GM12878 (cell line): ENCODE measurements at regions not wholly inside any gene's neighbourhood (a gene's known extent, or its start where the extent isn't known, plus 50 kb on each side); places are given as distances from the start of the nearest gene placed in this dataset.

Experiments used
- ATAC-seq: fragments of 200-7000 bp; cut with Tn5 transposase; 3 replicates; pipeline ENCODE4 v1.9.1; 2020; ENCODE audit warnings: mild to moderate bottlenecking, moderate library complexity
- BruUV-seq: library from RNA; stranded (reverse); fragments of 400-500 nt; replicated peaks from 2 replicates; lab custom pipeline; 2021; lab: Mats Ljungman, UMichigan
- CTCF ChIA-PET: fragments of 300-600 bp; sonication (Branson Sonifier 250); formaldehyde crosslinking; extraction: SDS; loops from one replicate; lab custom pipeline; 2021; ENCODE audit warnings: inconsistent platforms; lab: Yijun Ruan, JAX
- POLR2A ChIA-PET: fragments of 350-600 bp; formaldehyde crosslinking; extraction: SDS; loops from one replicate; lab custom pipeline; 2021; ENCODE audit warnings: inconsistent platforms; lab: Charles Lee
- RAD21 ChIA-PET: fragments of 300-600 bp; sonication (Branson Sonifier 250); formaldehyde crosslinking; loops from one replicate; lab custom pipeline; 2023; ENCODE audit warnings: antibody characterized with exemption; ENCODE audit not compliant: unreplicated experiment; lab: Charles Lee
- SMC1A ChIA-PET: fragments of 300-600 bp; sonication (Branson Sonifier 250); formaldehyde crosslinking; loops from one replicate; lab custom pipeline; 2023; ENCODE audit not compliant: unreplicated experiment, uncharacterized antibody; lab: Charles Lee
- DNase-seq: peaks from one replicate; pipeline ENCODE4 v3.0.0-alpha.2; 2011; ENCODE audit warnings: low read depth, low spot score
- FAIRE-seq: peaks from 3 replicates; lab custom pipeline; 2011; peaks lifted over from hg19 to GRCh38; lab: Jason Lieb, UNC
- H2AFZ ChIP-seq: 2 replicates; pipeline ENCODE4 v1.6.0; 2011; ENCODE audit warnings: low read depth, low read length, control low read depth; ENCODE audit not compliant: control insufficient read depth
- H3K27ac ChIP-seq: 2 replicates; pipeline ENCODE4 v1.5.1; 2011; ENCODE audit warnings: control low read depth; ENCODE audit not compliant: control insufficient read depth, insufficient read depth
- H3K27me3 ChIP-seq, 2 experiments: replicated peaks in 1 of 2; 2 replicates each; pipeline versions ENCODE4 v1.6.0 to v1.6.1; 2011; ENCODE audit warnings: low read length in 1 of 2; ENCODE audit not compliant: control insufficient read depth in 2 of 2, insufficient read depth in 2 of 2
- H3K36me3 ChIP-seq, 2 experiments: 2 replicates each; pipeline ENCODE4 v1.5.1; 2011; ENCODE audit warnings: low read length in 1 of 2; ENCODE audit not compliant: control insufficient read depth in 2 of 2, insufficient read depth in 2 of 2
- H3K4me1 ChIP-seq: 2 replicates; pipeline ENCODE4 v1.6.1; 2011; ENCODE audit warnings: mild to moderate bottlenecking, low read length, moderate library complexity, mixed read lengths; ENCODE audit not compliant: control insufficient read depth, insufficient read depth
- H3K4me2 ChIP-seq: 2 replicates; pipeline ENCODE4 v1.6.0; 2011; ENCODE audit warnings: control low read depth; ENCODE audit not compliant: control insufficient read depth, insufficient read depth
- H3K4me3 ChIP-seq: fragments of 200-600 bp; sonication (generic); 2 replicates; pipeline ENCODE4 v1.5.1; 2016
- H3K79me2 ChIP-seq: 2 replicates; pipeline ENCODE4 v1.6.0; 2011; ENCODE audit warnings: low read length; ENCODE audit not compliant: control insufficient read depth, insufficient read depth
- H3K9ac ChIP-seq: 2 replicates; pipeline ENCODE4 v1.8.0; 2011; ENCODE audit warnings: low read length, control low read depth, mixed read lengths; ENCODE audit not compliant: control insufficient read depth, insufficient read depth
- H3K9me3 ChIP-seq: replicated peaks from 3 replicates; pipeline ENCODE4 v1.5.1; 2011; ENCODE audit warnings: mild to moderate bottlenecking, low read length; ENCODE audit not compliant: control insufficient read depth, insufficient read depth
- H4K20me1 ChIP-seq: 2 replicates; pipeline ENCODE4 v1.6.0; 2011; ENCODE audit not compliant: control insufficient read depth, insufficient read depth
- ATF7 ChIP-seq: fragments of 450-650 bp; IDR thresholded peaks from 2 replicates; pipeline ENCODE4 v1.6.1; 2016; ENCODE audit warnings: low read depth, mild to moderate bottlenecking
- BACH1 ChIP-seq: fragments of 450-650 bp; IDR thresholded peaks from 2 replicates; pipeline ENCODE4 v1.6.1; 2017; ENCODE audit warnings: mild to moderate bottlenecking, borderline replicate concordance
- ESRRA ChIP-seq: IDR thresholded peaks from 2 replicates; pipeline ENCODE4 v1.6.1; 2012; ENCODE audit warnings: mild to moderate bottlenecking, low read length, improper control_type of control experiment
- KDM1A ChIP-seq: fragments of 200-600 bp; sonication (generic); IDR thresholded peaks from 2 replicates; pipeline ENCODE4 v1.6.1; 2016; ENCODE audit warnings: borderline replicate concordance
- NRF1 ChIP-seq: conservative IDR thresholded peaks from 2 replicates; pipeline ENCODE4 v1.6.1; 2011; ENCODE audit warnings: mild to moderate bottlenecking, low read depth, low read length, improper control_type of control experiment
- SIX5 ChIP-seq: IDR thresholded peaks from 2 replicates; pipeline ENCODE4 v1.6.1; 2011; ENCODE audit warnings: mild to moderate bottlenecking, low read depth, low read length, moderate library complexity; ENCODE audit not compliant: severe bottlenecking
- TARDBP ChIP-seq: IDR thresholded peaks from 2 replicates; pipeline ENCODE4 v1.6.1; 2016; ENCODE audit warnings: borderline replicate concordance
- TBL1XR1 ChIP-seq: IDR thresholded peaks from 2 replicates; pipeline ENCODE4 v1.6.1; 2012; ENCODE audit warnings: low read depth, low read length, improper control_type of control experiment
- WGBS: methylation state at CpG from one replicate; pipeline ENCODE4 v1.1.6; 2016; ENCODE audit warnings: low lambda C conversion rate; ENCODE audit not compliant: insufficient replicate concordance, insufficient coverage; ENCODE audit errors: missing lambda C conversion rate; 5-methylcytosine and 5-hydroxymethylcytosine counted together
- in situ Hi-C: fragments of 300-500 bp; cut with MboI; formaldehyde crosslinking; loops from 9 replicates; pipeline ENCODE4 v1.14.3; 2018; ENCODE audit warnings: mixed read lengths
- intact Hi-C: fragments of 100-400 bp; cut with micrococcal nuclease; formaldehyde crosslinking; loops from one replicate; pipeline ENCODE4 v1.14.2; 2022; ENCODE audit not compliant: unreplicated experiment
- TF ChIP-seq, protein P1 (sequence below): fragments of 450-650 bp; IDR thresholded peaks from 2 replicates; pipeline ENCODE4 v1.6.1; 2017; ENCODE audit warnings: antibody characterized with exemption, mild to moderate bottlenecking, moderate library complexity
- TF ChIP-seq, protein P2 (sequence below): fragments of 450-650 bp; IDR thresholded peaks from 2 replicates; pipeline ENCODE4 v1.6.1; 2016; ENCODE audit warnings: mild to moderate bottlenecking
- TF ChIP-seq, protein P3 (sequence below): fragments of 450-650 bp; IDR thresholded peaks from 2 replicates; pipeline ENCODE4 v1.6.1; 2017; ENCODE audit warnings: mild to moderate bottlenecking, moderate library complexity

DNA sequence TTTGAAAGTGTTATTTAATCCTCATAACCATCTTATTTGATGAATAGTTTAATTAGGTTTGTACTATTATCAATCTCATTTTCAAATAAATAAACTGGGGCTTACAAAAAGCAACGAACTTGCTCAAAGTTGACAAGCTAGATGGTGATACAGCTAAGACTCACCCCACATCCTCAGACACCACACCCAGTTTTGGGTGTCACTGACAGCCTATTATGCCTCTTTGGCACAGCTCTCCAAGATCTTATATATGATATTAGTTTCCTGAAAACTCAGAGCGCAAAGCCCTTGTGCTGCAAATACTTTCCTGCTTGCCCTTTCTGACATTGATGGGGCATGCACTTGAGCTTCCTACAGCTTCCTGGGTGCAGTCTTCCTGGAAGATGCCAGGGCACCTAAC, 223.4 kb upstream of the GADL1 start:
- SMC1A ChIA-PET, result interaction anchor here (1.5 kb wide), 1 partner anchor 10 kb away, joined by 4 read pairs; no protein-coding TSS in a partner anchor
- in situ Hi-C loops (no loop called here), intact Hi-C loops (no loop called here)
- CTCF ChIA-PET, result interaction anchor here (0.9 kb wide), 1 partner anchor 36 kb away, joined by 3 read pairs; no protein-coding TSS in a partner anchor
- H3K79me2 ChIP-seq, result no peaks in the 10 kb centered on the region
- no peaks in the 10 kb centered on the region for H3K27me3 ChIP-seq
- no peak overlapping the region for H2AFZ ChIP-seq
- H3K4me2 ChIP-seq, result no peak overlapping the region
- no TSS peak for BruUV-seq
- DNase-seq (no peak), ATAC-seq (no peak)
- H3K9me3 ChIP-seq, result no peaks in the 10 kb centered on the region; the same call in 1 of the 3 replicates
- no peak overlapping the region for H3K9ac ChIP-seq
- H3K27ac ChIP-seq, result no peak overlapping the region
- RAD21 ChIA-PET, result interaction anchor here (1.2 kb wide), 1 partner anchor 12 kb away, joined by 3 read pairs; no protein-coding TSS in a partner anchor
- TF ChIP-seq, protein P1, sequence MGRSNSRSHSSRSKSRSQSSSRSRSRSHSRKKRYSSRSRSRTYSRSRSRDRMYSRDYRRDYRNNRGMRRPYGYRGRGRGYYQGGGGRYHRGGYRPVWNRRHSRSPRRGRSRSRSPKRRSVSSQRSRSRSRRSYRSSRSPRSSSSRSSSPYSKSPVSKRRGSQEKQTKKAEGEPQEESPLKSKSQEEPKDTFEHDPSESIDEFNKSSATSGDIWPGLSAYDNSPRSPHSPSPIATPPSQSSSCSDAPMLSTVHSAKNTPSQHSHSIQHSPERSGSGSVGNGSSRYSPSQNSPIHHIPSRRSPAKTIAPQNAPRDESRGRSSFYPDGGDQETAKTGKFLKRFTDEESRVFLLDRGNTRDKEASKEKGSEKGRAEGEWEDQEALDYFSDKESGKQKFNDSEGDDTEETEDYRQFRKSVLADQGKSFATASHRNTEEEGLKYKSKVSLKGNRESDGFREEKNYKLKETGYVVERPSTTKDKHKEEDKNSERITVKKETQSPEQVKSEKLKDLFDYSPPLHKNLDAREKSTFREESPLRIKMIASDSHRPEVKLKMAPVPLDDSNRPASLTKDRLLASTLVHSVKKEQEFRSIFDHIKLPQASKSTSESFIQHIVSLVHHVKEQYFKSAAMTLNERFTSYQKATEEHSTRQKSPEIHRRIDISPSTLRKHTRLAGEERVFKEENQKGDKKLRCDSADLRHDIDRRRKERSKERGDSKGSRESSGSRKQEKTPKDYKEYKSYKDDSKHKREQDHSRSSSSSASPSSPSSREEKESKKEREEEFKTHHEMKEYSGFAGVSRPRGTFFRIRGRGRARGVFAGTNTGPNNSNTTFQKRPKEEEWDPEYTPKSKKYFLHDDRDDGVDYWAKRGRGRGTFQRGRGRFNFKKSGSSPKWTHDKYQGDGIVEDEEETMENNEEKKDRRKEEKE, result no peak
- no peak for TF ChIP-seq TBL1XR1
- no peak for TF ChIP-seq KDM1A
- TF ChIP-seq NRF1, result no peak
- no peak for TF ChIP-seq ESRRA
- no peak for TF ChIP-seq TARDBP
- TF ChIP-seq SIX5, result no peak
- TF ChIP-seq BACH1, result no peak
- TF ChIP-seq, protein P2, sequence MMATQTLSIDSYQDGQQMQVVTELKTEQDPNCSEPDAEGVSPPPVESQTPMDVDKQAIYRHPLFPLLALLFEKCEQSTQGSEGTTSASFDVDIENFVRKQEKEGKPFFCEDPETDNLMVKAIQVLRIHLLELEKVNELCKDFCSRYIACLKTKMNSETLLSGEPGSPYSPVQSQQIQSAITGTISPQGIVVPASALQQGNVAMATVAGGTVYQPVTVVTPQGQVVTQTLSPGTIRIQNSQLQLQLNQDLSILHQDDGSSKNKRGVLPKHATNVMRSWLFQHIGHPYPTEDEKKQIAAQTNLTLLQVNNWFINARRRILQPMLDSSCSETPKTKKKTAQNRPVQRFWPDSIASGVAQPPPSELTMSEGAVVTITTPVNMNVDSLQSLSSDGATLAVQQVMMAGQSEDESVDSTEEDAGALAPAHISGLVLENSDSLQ, result no peak
- TF ChIP-seq, protein P3, sequence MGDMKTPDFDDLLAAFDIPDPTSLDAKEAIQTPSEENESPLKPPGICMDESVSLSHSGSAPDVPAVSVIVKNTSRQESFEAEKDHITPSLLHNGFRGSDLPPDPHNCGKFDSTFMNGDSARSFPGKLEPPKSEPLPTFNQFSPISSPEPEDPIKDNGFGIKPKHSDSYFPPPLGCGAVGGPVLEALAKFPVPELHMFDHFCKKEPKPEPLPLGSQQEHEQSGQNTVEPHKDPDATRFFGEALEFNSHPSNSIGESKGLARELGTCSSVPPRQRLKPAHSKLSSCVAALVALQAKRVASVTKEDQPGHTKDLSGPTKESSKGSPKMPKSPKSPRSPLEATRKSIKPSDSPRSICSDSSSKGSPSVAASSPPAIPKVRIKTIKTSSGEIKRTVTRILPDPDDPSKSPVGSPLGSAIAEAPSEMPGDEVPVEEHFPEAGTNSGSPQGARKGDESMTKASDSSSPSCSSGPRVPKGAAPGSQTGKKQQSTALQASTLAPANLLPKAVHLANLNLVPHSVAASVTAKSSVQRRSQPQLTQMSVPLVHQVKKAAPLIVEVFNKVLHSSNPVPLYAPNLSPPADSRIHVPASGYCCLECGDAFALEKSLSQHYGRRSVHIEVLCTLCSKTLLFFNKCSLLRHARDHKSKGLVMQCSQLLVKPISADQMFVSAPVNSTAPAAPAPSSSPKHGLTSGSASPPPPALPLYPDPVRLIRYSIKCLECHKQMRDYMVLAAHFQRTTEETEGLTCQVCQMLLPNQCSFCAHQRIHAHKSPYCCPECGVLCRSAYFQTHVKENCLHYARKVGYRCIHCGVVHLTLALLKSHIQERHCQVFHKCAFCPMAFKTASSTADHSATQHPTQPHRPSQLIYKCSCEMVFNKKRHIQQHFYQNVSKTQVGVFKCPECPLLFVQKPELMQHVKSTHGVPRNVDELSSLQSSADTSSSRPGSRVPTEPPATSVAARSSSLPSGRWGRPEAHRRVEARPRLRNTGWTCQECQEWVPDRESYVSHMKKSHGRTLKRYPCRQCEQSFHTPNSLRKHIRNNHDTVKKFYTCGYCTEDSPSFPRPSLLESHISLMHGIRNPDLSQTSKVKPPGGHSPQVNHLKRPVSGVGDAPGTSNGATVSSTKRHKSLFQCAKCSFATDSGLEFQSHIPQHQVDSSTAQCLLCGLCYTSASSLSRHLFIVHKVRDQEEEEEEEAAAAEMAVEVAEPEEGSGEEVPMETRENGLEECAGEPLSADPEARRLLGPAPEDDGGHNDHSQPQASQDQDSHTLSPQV, result no peak
- TF ChIP-seq ATF7, result no peak
- TF ChIP-seq, all 136 proteins: peak for 0
- no peaks in the 10 kb centered on the region for H3K36me3 ChIP-seq
- no peaks in the 10 kb centered on the region for H4K20me1 ChIP-seq
- no peaks in the 10 kb centered on the region for H3K4me1 ChIP-seq
- WGBS, result 47% methylated on average over 2 of the region's 2 CpGs
- no peak for FAIRE-seq
- POLR2A ChIA-PET, result no interaction called here
- no peak overlapping the region for H3K4me3 ChIP-seq
